Stimulated activated naive CD8-positive, alpha-beta T cell treated with anti-CD3 and anti-CD28 coated beads, Interleukin-15, Interleukin-2, amounts not matched to agents 100 U/mL and 50 U/mL, for 24 hours (primary cell): ENCODE measurements at regions not wholly inside any gene's neighbourhood (a gene's known extent, or its start where the extent isn't known, plus 50 kb on each side); places are given as distances from the start of the nearest gene placed in this dataset.

Experiments
- ATAC-seq: fragments of 150-1000 bp; cut with Tn5 transposase; one replicate; pipeline ENCODE4 v1.10.0; 2021
- DNase-seq: peaks from one replicate; pipeline ENCODE4 v3.0.0; 2021

DNA sequence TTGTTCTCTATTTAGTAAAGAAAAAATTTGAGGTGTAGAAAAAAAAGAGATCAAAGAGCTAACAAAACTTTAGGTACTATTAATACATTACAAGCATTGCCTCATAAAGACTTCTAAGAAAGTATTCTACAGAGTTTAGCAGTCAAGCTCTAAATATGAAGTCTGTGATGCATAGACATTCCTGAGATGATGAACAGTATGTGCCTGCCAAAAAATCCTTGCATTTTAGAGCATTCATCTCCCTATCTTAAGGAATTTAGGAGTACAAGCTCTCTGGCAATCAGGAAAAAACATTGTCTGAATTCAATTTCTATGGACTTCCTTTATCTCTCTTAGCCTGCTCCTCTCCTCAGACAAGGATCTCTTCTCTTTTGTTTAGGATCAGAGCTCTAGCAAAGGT is 202.6 kb upstream of the LRFN5 start:
- DNase-seq (no peak), ATAC-seq (no peak)

DNA sequence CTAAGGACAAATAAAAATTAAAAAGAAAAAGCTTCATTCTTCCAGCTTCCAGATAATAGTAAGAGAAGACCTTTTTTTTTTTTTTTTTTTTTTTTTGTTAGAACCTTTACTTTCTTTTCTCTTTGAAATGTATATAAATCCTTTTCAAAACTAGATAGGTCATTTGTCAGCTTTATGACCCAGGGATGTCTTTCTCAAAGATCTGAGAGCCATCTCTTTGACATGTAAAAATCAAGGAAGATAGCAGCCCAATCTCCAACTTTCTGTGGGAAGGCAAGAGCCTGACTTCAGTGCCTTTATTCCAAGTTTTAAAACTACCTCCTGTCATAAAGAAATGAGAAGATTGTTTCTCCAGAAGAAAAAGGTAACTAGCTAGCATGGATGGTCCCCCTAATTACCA is 203.3 kb upstream of the LRFN5 start:
- ATAC-seq (no peak), DNase-seq (no peak)

GRCh38 chr14:41397926-41398325 is 208.8 kb upstream of the LRFN5 start:
- no peak for DNase-seq

DNA sequence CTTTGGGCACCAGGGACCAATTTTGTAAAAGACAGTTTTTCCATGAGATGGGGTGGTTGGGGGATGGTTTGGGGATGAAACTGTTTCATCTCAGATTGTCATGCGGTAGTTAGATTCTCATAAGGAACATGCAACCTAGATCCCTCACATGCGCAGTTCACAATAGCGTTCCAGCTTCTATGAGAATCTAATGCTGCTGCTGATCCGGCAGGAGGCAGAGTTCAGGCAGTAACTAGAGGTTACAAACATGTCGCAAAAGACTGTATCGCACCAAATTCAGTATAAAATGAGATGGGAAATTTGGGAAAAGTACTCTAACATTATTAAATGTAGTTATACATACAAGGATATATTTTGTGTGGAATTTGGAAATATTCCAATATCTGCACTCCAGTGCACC is 213.2 kb upstream of the LRFN5 start:
- DNase-seq (no peak), ATAC-seq (no peak)

More at GRCh38 chr14:41397926-41398325, 208.8 kb upstream of the LRFN5 start:
- ATAC-seq: no peak

DNA sequence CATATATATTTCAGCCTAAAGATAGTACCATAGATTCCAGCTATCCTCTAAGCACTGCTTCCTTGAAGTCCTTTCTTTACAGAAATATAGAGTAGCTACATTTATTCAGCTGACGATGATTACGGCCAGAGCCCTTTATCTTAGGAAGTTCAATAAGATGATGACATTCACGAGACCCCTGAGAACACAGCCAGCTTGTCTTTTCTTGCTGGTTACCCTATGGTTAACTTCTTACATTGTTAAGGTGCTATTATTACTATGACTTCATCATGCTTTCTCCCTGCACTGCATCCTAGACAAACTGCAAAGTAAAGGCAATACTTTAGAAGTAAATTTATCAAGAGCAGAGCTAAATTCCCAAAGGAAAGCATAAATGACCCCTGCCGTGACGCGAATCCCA is 214.4 kb upstream of the LRFN5 start:
- ATAC-seq: no peak
- DNase-seq: no peak

GRCh38 chr14:41389355-41389754 is 217.3 kb upstream of the LRFN5 start:
- DNase-seq (no peak), ATAC-seq (no peak)

DNA sequence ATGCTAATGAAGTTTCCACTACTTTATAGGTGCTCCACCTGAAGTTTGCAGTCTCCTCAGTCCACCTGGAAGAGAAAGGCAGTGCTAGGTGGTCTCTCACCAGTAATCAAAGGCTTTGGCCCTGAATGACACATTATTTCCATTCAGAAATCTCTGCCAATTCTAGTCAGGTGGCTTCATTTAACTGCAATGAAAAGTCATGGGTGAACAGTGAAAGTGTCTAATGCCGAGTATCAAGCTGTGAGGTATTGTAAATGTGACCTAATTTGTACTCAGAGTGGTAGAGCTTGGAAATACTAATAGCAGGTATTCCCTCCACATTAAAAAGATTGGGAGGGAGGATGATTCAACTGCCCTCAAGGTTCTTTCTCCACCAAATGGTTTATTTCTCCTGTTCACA is 220.9 kb upstream of the LRFN5 start:
- DNase-seq (no peak), ATAC-seq (no peak)

GRCh38 chr14:41380017-41380416 is 226.7 kb upstream of the LRFN5 start:
- DNase-seq (no peak), ATAC-seq (no peak)

GRCh38 chr14:41378526-41378925 is 228.2 kb upstream of the LRFN5 start:
- DNase-seq (no peak), ATAC-seq (no peak)

DNA sequence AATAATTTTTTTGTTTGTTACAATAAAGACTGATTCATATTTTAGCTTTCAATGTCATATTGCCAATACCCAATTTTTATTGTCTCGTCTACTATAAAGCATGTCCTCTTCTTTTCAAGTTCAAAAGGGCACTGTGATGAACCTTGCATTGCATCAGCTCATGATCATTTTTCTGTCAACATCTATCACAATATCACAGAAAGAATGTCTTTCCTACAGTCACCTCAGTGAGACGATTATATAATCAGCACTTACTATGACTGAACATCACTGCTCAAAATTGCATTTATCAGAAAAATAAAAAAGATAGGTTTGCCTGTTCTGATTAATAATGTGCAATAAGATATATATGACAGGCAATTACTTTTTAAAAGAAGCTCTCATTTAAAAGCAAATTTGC is 228.7 kb upstream of the LRFN5 start:
- DNase-seq (no peak), ATAC-seq (no peak)

DNA sequence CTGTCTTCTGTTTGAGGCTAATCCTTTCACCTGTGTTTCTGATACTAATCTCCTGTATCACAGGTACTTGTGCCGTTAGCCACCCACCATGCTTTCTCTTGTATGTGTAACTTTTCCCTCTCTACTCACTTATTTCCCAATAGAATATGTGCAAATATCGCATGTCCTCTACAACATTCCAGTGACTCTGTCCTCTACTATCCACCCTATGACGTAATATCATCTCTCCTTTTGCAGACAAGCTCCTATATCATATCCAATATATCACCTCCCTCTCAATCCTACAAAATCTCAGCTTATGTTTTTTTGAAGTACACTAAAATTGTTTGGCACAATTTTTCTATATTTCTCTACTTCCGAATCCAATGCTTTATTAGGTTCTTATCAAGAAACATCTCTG is 232.6 kb upstream of the LRFN5 start:
- ATAC-seq (no peak), DNase-seq (no peak)

DNA sequence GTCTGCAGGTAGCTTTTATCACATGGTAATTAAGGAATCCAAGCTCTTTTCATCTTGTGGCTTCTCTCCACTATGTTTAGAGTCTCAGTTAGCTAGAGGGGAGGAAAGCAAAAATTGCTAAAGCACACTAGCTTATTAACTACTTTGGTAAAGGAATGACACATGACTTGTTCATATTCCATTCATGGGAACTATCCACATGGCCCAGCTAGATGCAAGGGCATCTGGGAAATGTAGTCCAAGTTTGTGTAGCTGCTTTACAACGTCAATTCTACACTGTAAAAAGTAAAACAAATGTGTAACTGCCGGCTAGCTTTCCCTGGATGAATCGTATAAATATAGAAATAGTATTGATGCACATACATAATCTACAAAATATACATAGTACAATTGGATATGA is 244.5 kb upstream of the LRFN5 start:
- DNase-seq (no peak), ATAC-seq (no peak)

- no peak for DNase-seq
- ATAC-seq: no peak
These were observed 246.6 kb upstream of the LRFN5 start for GRCh38 chr14:41360126-41360525.

- no peak for ATAC-seq
- DNase-seq: no peak
These were observed 250.8 kb upstream of the LRFN5 start for GRCh38 chr14:41355866-41356265.

DNA sequence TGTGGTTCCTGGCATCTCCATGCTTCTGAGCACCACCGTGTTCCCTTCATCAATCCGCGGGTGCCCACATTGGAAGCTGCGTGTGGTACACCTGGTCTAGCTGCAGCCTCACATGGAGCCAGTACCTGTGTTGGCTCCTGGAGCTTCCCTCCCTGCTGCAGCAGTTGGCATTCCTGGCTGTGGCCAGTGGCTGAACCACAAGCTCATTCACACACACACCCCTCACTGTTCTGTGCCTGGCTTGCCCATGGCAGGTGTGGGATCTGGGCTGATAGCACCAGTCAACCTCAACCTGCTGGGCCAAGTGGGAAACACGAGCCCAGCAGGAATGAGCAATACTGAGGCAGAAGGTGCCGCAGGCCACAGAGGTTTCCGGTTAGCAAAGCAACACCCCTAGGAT is 256.2 kb upstream of the LRFN5 start:
- DNase-seq (no peak), ATAC-seq (no peak)

DNA sequence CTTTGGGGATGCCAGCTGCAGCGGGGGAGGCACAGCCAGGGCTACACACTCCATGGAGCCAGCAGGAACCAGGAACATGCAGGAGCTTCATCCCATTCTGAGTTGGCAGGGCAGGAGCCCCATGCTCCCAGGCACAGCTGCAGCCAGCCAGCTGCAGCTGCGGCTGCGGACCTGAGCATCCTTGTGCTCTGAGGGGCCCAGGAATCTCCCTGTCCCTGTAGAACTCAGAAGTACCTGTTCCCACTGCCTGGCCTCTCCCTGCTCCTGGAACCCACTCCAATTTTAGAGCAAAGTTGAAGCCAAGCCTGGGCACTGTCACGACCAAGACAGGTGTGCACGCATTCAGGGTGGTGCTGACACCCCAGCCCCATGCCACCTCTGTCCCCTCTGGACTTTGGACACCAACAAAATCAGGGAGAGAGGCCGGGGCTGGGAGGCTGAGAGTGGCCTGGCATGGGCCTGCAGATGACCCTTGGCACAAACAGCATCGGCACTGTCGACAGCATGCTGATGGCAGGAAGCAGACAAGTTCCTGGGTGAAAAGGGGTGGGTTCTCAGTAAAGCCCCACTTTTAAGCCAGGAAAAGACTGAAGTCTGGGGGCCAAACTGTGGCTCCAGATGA is 257.3 kb upstream of the LRFN5 start:
- ATAC-seq: no peak

GRCh38 chr14:41343857-41344256 is 262.8 kb upstream of the LRFN5 start:
- ATAC-seq (no peak), DNase-seq (no peak)

More for the DNA sequence above, 257.3 kb upstream of the LRFN5 start:
- DNase-seq: no peak

DNA sequence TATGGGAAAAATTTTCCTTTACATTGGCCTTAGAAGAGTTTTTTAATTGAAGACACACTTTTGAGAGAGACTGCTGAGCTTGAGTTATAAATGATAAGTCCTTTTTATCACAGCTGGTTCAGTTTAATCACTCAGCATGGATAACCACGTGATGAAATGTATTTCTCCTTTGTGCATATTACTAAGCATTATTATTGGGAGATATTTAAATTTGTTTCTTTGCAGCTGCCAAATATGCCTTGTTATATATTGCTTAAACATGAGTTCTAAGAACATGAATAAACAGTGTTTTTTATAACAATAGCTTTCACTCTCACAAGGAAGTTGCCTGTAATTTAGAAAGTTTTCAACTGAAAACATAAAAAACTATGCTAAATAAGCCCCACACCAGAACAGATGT is 293.5 kb upstream of the LRFN5 start:
- no peak for ATAC-seq
- no peak for DNase-seq

DNA sequence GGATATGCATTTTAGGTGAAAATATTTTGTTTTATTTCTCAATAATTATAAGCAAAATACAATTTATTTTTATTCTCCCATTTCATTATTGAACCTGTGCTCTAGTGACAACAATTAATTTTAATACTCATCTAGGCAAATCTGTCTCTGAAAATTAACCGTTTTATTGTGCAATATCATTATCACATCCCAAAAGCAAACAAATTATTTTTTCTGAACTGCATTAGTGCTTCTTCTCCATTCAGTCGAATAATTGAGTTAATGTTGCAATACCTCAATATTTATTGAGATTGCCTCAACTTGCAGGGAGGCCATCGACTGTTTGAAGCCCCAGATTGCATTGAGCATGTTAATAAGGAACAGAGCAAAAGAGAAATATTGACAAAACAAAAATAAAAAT is 303.2 kb upstream of the LRFN5 start:
- ATAC-seq (no peak), DNase-seq (no peak)

GRCh38 chr14:41302776-41303175 is 303.9 kb upstream of the LRFN5 start:
- no peak for DNase-seq
- no peak for ATAC-seq

GRCh38 chr14:41299924-41300323 is 306.8 kb upstream of the LRFN5 start:
- DNase-seq (no peak), ATAC-seq (no peak)

GRCh38 chr14:41298328-41298690 is 308.4 kb upstream of the LRFN5 start:
- DNase-seq: no peak
- no peak for ATAC-seq

GRCh38 chr14:41297576-41298327 is 308.9 kb upstream of the LRFN5 start:
- DNase-seq (no peak), ATAC-seq (no peak)

- DNase-seq: no peak
- no peak for ATAC-seq
These were observed 310.9 kb upstream of the LRFN5 start for GRCh38 chr14:41295734-41296133.
